AG10803 (cell line): ENCODE measurements at regions not wholly inside any gene's neighbourhood (a gene's known extent, or its start where the extent isn't known, plus 50 kb on each side); places are given as distances from the start of the nearest gene placed in this dataset.

Experiments used
- DNase-seq: peaks from one replicate; pipeline ENCODE4 v3.0.0; 2010; ENCODE audit warnings: low read depth
- H3K4me3 ChIP-seq: 2 replicates; pipeline ENCODE4 v1.5.1; 2011; ENCODE audit warnings: mild to moderate bottlenecking, low read length, control low read depth
- CTCF ChIP-seq: conservative IDR thresholded peaks from 2 replicates; pipeline ENCODE4 v1.5.1; 2011; ENCODE audit warnings: mild to moderate bottlenecking, low read length, control low read depth, inconsistent platforms

- no peak for TF ChIP-seq CTCF
- DNase-seq = no peak
Measured at GRCh38 chr11:38683484-38683883, 2085.4 kb upstream of the RAG2 start.

DNA sequence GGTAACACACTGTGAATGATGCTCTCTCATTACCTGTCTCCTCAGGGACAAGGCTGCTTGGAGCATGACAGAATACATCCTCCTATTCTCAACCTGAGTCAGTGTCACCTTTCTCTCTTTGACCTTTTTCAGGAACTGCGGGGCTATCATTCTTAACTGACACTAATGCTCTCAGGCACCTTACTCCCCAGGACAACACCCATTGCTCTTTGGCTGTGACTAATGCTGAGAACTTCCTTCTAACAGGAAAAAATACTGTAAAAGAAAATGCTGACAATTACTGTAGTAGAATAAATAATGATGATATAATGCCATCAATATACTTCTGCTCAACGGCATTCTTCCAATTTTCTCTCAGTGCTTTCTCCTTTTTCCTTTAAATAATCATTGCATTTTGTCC, 2082.7 kb upstream of the RAG2 start:
- no peak for DNase-seq
- no peak for TF ChIP-seq CTCF

More at GRCh38 chr11:38683484-38683883, 2085.4 kb upstream of the RAG2 start:
- no peak overlapping the region for H3K4me3 ChIP-seq

GRCh38 chr11:38680166-38680565, 2082.1 kb upstream of the RAG2 start:
- DNase-seq = no peak
- no peak for TF ChIP-seq CTCF
- H3K4me3 ChIP-seq = no peak overlapping the region

More for the DNA sequence above, 2082.7 kb upstream of the RAG2 start:
- H3K4me3 ChIP-seq = no peak overlapping the region

- no peak for DNase-seq
- TF ChIP-seq CTCF = no peak
- H3K4me3 ChIP-seq = no peak overlapping the region
Measured at GRCh38 chr11:38672445-38672844, 2074.4 kb upstream of the RAG2 start.

DNA sequence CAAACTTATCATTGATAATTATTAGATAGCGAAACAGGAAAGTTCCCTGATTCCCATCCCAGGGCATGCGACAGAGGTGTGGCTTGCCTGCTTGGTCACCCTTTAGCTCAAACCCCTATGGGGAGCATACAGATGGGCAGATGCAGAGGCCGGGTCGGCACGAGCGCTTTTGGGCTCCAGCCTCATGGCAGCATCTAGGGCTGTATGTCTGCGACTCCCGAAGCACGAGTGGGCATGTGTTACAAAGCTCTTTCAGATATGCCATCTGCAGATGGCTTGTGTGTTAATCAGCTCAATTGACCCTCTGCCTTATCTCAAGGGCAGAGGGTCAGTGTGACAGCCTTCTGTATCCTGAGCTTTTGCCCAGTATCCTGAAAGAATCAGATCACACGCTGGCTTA, 2069.3 kb upstream of the RAG2 start:
- H3K4me3 ChIP-seq = no peak overlapping the region
- no peak for DNase-seq
- TF ChIP-seq CTCF = no peak

DNA sequence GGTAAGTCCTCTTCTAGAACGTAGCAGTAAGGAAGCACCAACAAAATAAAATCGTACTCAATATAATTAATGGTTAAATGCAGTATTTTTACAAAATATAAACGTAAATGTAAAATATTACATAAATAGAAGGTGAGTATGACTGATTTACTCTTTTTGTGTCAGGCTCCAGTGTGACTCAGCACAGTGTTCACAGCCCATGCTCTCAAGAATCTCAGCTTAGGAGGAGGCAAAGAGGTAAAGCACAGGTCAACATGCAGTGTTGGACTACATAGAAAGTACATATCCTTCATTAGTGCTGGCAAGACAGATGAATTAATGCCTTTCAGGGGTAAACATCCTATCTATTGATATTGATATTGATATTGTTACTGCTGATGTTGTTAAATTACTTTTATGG, 2050.6 kb upstream of the RAG2 start:
- no peak for TF ChIP-seq CTCF
- no peak for DNase-seq
- H3K4me3 ChIP-seq = no peak overlapping the region

GRCh38 chr11:38646382-38646781, 2048.3 kb upstream of the RAG2 start:
- TF ChIP-seq CTCF = no peak
- DNase-seq = no peak
- H3K4me3 ChIP-seq = no peak overlapping the region
